ENCODE measurements at regions not wholly inside any gene's neighbourhood (a gene's known extent, or its start where the extent isn't known, plus 50 kb on each side); places are given as distances from the start of the nearest gene placed in this dataset.

- DNase-seq (no peak), ATAC-seq (no peak)
- Histone ChIP-seq H3K27ac (no peak overlapping the region), H3K9me3 (no peaks in the 10 kb centered on the region), H3K4me1 (no peaks in the 10 kb centered on the region), H3K4me3 (no peak overlapping the region), H3K27me3 (no peaks in the 10 kb centered on the region), H3K36me3 (no peaks in the 10 kb centered on the region)
- intact Hi-C loops (cut with DNase I; ENCODE audit: low total_unique reads) (no loop called here), in situ Hi-C loops (cut with MboI; ENCODE audit: low sequenced_read_pairs in 4 of 4) (no loop called here)
- TF ChIP-seq CTCF (IDR thresholded peaks at IDR 0.05 in 4 of 5, conservative IDR thresholded peaks at IDR 0.05 in 1 of 5) (no peak), POLR2A (IDR thresholded peaks at IDR 0.05) (no peak)
Measured at GRCh38 chr7:46424934-46425333, 503.9 kb upstream of the IGFBP3 start.

GRCh38 chr7:46421441-46422230, 500.6 kb upstream of the IGFBP3 start:
- no peak for ATAC-seq
- intact Hi-C loops (cut with DNase I; ENCODE audit: low total_unique reads) = no loop called here
- TF ChIP-seq POLR2A (IDR thresholded peaks at IDR 0.05) (no peak), CTCF (IDR thresholded peaks at IDR 0.05 in 4 of 5, conservative IDR thresholded peaks at IDR 0.05 in 1 of 5) (no peak)

GRCh38 chr7:46414946-46415345, 493.9 kb upstream of the IGFBP3 start:
- intact Hi-C loops (cut with DNase I; ENCODE audit: low total_unique reads) (no loop called here), in situ Hi-C loops (cut with MboI; ENCODE audit: low sequenced_read_pairs in 4 of 4) (no loop called here)
- Histone ChIP-seq H3K27me3 (no peaks in the 10 kb centered on the region), H3K4me1 (no peaks in the 10 kb centered on the region), H3K9me3 (no peaks in the 10 kb centered on the region), H3K27ac (no peak overlapping the region), H3K36me3 (no peaks in the 10 kb centered on the region), H3K4me3 (no peak overlapping the region)
- TF ChIP-seq CTCF (IDR thresholded peaks at IDR 0.05 in 4 of 5, conservative IDR thresholded peaks at IDR 0.05 in 1 of 5) = no peak
- ATAC-seq (no peak), DNase-seq (no peak)

More at GRCh38 chr7:46421441-46422230, 500.6 kb upstream of the IGFBP3 start:
- DNase-seq = no peak
- in situ Hi-C loops (cut with MboI; ENCODE audit: low sequenced_read_pairs in 4 of 4) = no loop called here
- Histone ChIP-seq H3K27me3 (no peaks in the 10 kb centered on the region), H3K27ac (no peak overlapping the region), H3K36me3 (no peaks in the 10 kb centered on the region), H3K9me3 (no peaks in the 10 kb centered on the region), H3K4me3 (no peak overlapping the region), H3K4me1 (no peaks in the 10 kb centered on the region)

- Histone ChIP-seq H3K36me3 (no peaks in the 10 kb centered on the region), H3K27me3 (no peaks in the 10 kb centered on the region), H3K4me3 (no peak overlapping the region), H3K4me1 (no peaks in the 10 kb centered on the region), H3K27ac (no peak overlapping the region), H3K9me3 (no peaks in the 10 kb centered on the region)
- TF ChIP-seq POLR2A (IDR thresholded peaks at IDR 0.05) (no peak), CTCF (IDR thresholded peaks at IDR 0.05 in 4 of 5, conservative IDR thresholded peaks at IDR 0.05 in 1 of 5) (no peak)
- ATAC-seq (no peak), DNase-seq (no peak)
- intact Hi-C loops (cut with DNase I; ENCODE audit: low total_unique reads) = no loop called here
- in situ Hi-C loops (cut with MboI; ENCODE audit: low sequenced_read_pairs in 4 of 4) = no loop called here
Measured at GRCh38 chr7:46411236-46411635, 490.2 kb upstream of the IGFBP3 start.

GRCh38 chr7:46407125-46407524, 486.1 kb upstream of the IGFBP3 start:
- DNase-seq (no peak), ATAC-seq (no peak)
- Histone ChIP-seq H3K4me3 (no peak overlapping the region), H3K36me3 (no peaks in the 10 kb centered on the region), H3K27me3 (no peaks in the 10 kb centered on the region), H3K9me3 (no peaks in the 10 kb centered on the region), H3K27ac (no peak overlapping the region), H3K4me1 (no peaks in the 10 kb centered on the region)
- TF ChIP-seq POLR2A (IDR thresholded peaks at IDR 0.05) (no peak), CTCF (IDR thresholded peaks at IDR 0.05 in 4 of 5, conservative IDR thresholded peaks at IDR 0.05 in 1 of 5) (no peak)
- intact Hi-C loops (cut with DNase I; ENCODE audit: low total_unique reads) (no loop called here), in situ Hi-C loops (cut with MboI; ENCODE audit: low sequenced_read_pairs in 4 of 4) (no loop called here)
